Stimulated activated CD8-positive, alpha-beta memory T cell treated with anti-CD3 and anti-CD28 coated beads, Interleukin-12 subunit alpha, Interleukin-12 subunit beta, amount 100 ng/mL, for 1 hour (primary cell): ENCODE measurements at regions not wholly inside any gene's neighbourhood (a gene's known extent, or its start where the extent isn't known, plus 50 kb on each side); places are given as distances from the start of the nearest gene placed in this dataset.

Experiments
- DNase-seq: peaks from one replicate; pipeline ENCODE4 v3.0.0-alpha.2; 2020; ENCODE audit warnings: low read depth

- DNase-seq = no peak
Measured at GRCh38 chr16:79833559-79833958, 233.0 kb upstream of the MAF start.

GRCh38 chr16:79826732-79827475 lies 226.4 kb upstream of the MAF start:
- no peak for DNase-seq

GRCh38 chr16:79825002-79825401 lies 224.5 kb upstream of the MAF start:
- no peak for DNase-seq

GRCh38 chr16:79823639-79824038 lies 223.1 kb upstream of the MAF start:
- DNase-seq = no peak

GRCh38 chr16:79821911-79822310 lies 221.4 kb upstream of the MAF start:
- DNase-seq = no peak

- no peak for DNase-seq
Measured at GRCh38 chr16:79816081-79816497, 215.6 kb upstream of the MAF start.

GRCh38 chr16:79815049-79815448 lies 214.5 kb upstream of the MAF start:
- no peak for DNase-seq

GRCh38 chr16:79814124-79814523 lies 213.6 kb upstream of the MAF start:
- no peak for DNase-seq

GRCh38 chr16:79811541-79811940 lies 211.0 kb upstream of the MAF start:
- DNase-seq = no peak

GRCh38 chr16:79810449-79811189 lies 210.1 kb upstream of the MAF start:
- DNase-seq = no peak

- DNase-seq = no peak
Measured at GRCh38 chr16:79809376-79809775, 208.8 kb upstream of the MAF start.

- no peak for DNase-seq
Measured at GRCh38 chr16:79808731-79809130, 208.2 kb upstream of the MAF start.

- DNase-seq = no peak
Measured at GRCh38 chr16:79806757-79807156, 206.2 kb upstream of the MAF start.

- DNase-seq = no peak
Measured at GRCh38 chr16:79805621-79806020, 205.1 kb upstream of the MAF start.

- no peak for DNase-seq
Measured at GRCh38 chr16:79801646-79802045, 201.1 kb upstream of the MAF start.

- no peak for DNase-seq
Measured at GRCh38 chr16:79800016-79800608, 199.6 kb upstream of the MAF start.

GRCh38 chr16:79798416-79799053 lies 198.0 kb upstream of the MAF start:
- no peak for DNase-seq

GRCh38 chr16:79797486-79797885 lies 196.9 kb upstream of the MAF start:
- no peak for DNase-seq

- DNase-seq = no peak
Measured at GRCh38 chr16:79795556-79795955, 195.0 kb upstream of the MAF start.

GRCh38 chr16:79794941-79795340 lies 194.4 kb upstream of the MAF start:
- DNase-seq = no peak

GRCh38 chr16:79792664-79793351 lies 192.3 kb upstream of the MAF start:
- DNase-seq = no peak

GRCh38 chr16:79792076-79792475 lies 191.5 kb upstream of the MAF start:
- no peak for DNase-seq
